Lower leg skin (tissue), 4 donors: ENCODE measurements at regions not wholly inside any gene's neighbourhood (a gene's known extent, or its start where the extent isn't known, plus 50 kb on each side); places are given as distances from the start of the nearest gene placed in this dataset.

Experiments used
- DNase-seq, 2 donors: peaks; one replicate each; pipeline ENCODE4 v3.0.0-alpha.2; 2019; ENCODE audit warnings: low spot score in 2 of 2
- H3K4me3 ChIP-seq: fragments of 200-600 bp; sonication (generic); 2 replicates; pipeline ENCODE4 v1.5.1; 2017; ENCODE audit warnings: mild to moderate bottlenecking, low read depth; ENCODE audit not compliant: poor library complexity, severe bottlenecking
- POLR2A ChIP-seq, 2 donors: fragments of 450-650 bp; IDR thresholded peaks; one replicate each; pipeline ENCODE4 v1.6.1; 2016 to 2017; ENCODE audit warnings: antibody characterized with exemption in 2 of 2, mild to moderate bottlenecking in 1 of 2, moderate library complexity in 1 of 2
- WGBS, 2 donors: methylation state at CpG; one replicate each; pipeline ENCODE4 v1.1.5; 2018; 5-methylcytosine and 5-hydroxymethylcytosine counted together
- intact Hi-C: fragments of 100-400 bp; cut with DNase I; formaldehyde crosslinking; loops from one replicate; pipeline ENCODE4 v1.15.0; 2023; ENCODE audit warnings: low total_unique reads
- TF ChIP-seq, protein P1 (sequence below), 3 donors: fragments of 450-650 bp; IDR thresholded peaks; one replicate each; pipeline ENCODE4 v1.5.1; 2016; ENCODE audit warnings: antibody characterized with exemption in 3 of 3, mild to moderate bottlenecking in 3 of 3, moderate library complexity in 2 of 3

DNA sequence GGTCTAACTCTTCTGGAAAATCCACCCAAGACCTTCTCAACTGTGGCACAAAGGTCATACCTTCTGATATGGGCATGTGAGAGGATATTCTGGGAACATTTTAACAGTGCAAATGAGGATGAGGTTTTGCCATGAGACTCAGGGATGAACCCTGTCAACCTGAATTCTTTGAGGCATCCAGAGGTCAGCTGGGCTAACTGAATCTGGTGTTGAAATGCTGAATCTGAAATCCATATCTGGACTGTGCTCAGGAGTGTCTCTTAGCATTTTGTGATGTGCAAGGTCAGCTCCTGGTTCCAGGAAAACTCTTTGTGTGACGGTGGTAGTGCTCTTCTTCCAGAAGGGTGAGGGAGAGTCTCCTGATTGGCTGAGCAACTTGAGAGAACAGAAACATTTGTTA is 276.0 kb upstream of the SALL1 start:
- 20 to 23% methylated on average over 1 of the region's 1 CpG for WGBS, 2 donors
- DNase-seq = no peak
- H3K4me3 ChIP-seq = no peak overlapping the region
- TF ChIP-seq, protein P1, sequence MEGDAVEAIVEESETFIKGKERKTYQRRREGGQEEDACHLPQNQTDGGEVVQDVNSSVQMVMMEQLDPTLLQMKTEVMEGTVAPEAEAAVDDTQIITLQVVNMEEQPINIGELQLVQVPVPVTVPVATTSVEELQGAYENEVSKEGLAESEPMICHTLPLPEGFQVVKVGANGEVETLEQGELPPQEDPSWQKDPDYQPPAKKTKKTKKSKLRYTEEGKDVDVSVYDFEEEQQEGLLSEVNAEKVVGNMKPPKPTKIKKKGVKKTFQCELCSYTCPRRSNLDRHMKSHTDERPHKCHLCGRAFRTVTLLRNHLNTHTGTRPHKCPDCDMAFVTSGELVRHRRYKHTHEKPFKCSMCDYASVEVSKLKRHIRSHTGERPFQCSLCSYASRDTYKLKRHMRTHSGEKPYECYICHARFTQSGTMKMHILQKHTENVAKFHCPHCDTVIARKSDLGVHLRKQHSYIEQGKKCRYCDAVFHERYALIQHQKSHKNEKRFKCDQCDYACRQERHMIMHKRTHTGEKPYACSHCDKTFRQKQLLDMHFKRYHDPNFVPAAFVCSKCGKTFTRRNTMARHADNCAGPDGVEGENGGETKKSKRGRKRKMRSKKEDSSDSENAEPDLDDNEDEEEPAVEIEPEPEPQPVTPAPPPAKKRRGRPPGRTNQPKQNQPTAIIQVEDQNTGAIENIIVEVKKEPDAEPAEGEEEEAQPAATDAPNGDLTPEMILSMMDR (IDR thresholded peaks at IDR 0.05) = no peak
- TF ChIP-seq POLR2A (IDR thresholded peaks at IDR 0.05) = no peak
- intact Hi-C loops = no loop called here

- 37 to 48% methylated on average over 5 of the region's 5 CpGs for WGBS, 2 donors
- no peak overlapping the region for H3K4me3 ChIP-seq
- DNase-seq = no peak
- intact Hi-C loops = no loop called here
- TF ChIP-seq, protein P1 (IDR thresholded peaks at IDR 0.05) = no peak
- TF ChIP-seq POLR2A (IDR thresholded peaks at IDR 0.05) = no peak
These were observed 275.2 kb upstream of the SALL1 start for GRCh38 chr16:51426276-51426675.

GRCh38 chr16:51420247-51420646 is 269.2 kb upstream of the SALL1 start:
- WGBS, 2 donors = 38 to 53% methylated on average over 2 of the region's 2 CpGs
- no peak overlapping the region for H3K4me3 ChIP-seq
- no peak for TF ChIP-seq POLR2A (IDR thresholded peaks at IDR 0.05)
- TF ChIP-seq, protein P1 (IDR thresholded peaks at IDR 0.05) = no peak
- no peak for DNase-seq
- intact Hi-C loops = no loop called here

- intact Hi-C loops = no loop called here
- TF ChIP-seq, protein P1 (IDR thresholded peaks at IDR 0.05) = no peak
- TF ChIP-seq POLR2A (IDR thresholded peaks at IDR 0.05) = no peak
- 61 to 74% methylated on average over 2 of the region's 2 CpGs for WGBS, 2 donors
- no peak overlapping the region for H3K4me3 ChIP-seq
- DNase-seq = no peak
These were observed 268.7 kb upstream of the SALL1 start for GRCh38 chr16:51419768-51420167.

DNA sequence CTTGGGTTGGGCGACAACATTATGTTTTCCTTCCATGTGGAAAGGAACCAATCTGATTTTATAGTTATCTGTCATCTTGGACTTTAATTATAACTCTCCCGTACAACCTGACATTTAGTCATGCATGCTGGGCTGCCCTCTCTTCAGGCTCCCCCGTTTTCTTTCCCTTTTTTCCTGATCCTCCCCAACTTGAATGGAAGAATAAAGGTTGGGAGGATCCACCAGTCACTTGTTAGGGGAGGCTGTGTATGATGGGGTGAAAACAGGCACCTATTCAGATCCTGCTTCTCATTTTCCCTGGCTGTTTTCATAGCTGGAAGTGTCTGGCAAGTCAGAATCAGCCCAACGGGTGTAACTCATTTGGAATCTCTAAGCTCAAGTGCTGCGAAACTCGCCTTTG is 267.2 kb upstream of the SALL1 start:
- 47 to 48% methylated on average over 6 of the region's 6 CpGs for WGBS, 2 donors
- intact Hi-C loops = no loop called here
- no peak for DNase-seq
- H3K4me3 ChIP-seq = no peak overlapping the region
- TF ChIP-seq POLR2A (IDR thresholded peaks at IDR 0.05) = no peak
- TF ChIP-seq, protein P1 (IDR thresholded peaks at IDR 0.05) = no peak

- no peak for DNase-seq
- no peak overlapping the region for H3K4me3 ChIP-seq
- TF ChIP-seq, protein P1 (IDR thresholded peaks at IDR 0.05) = no peak
- TF ChIP-seq POLR2A (IDR thresholded peaks at IDR 0.05) = no peak
- intact Hi-C loops = no loop called here
- 40 to 55% methylated on average over 6 of the region's 6 CpGs for WGBS, 2 donors
These were observed 265.9 kb upstream of the SALL1 start for GRCh38 chr16:51416926-51417325.
